Endothelial cell (in vitro differentiated cells): ENCODE measurements at regions not wholly inside any gene's neighbourhood (a gene's known extent, or its start where the extent isn't known, plus 50 kb on each side); places are given as distances from the start of the nearest gene placed in this dataset.

ENCODE experiments used
- DNase-seq: peaks from one replicate; pipeline ENCODE4 v3.0.0; 2021; ENCODE audit warnings: low spot score
- H3K27ac Mint-ChIP-seq: one replicate; pipeline ENCODE4 v1.8.0; 2021; ENCODE audit warnings: mixed read lengths, inconsistent platforms; ENCODE audit not compliant: unreplicated experiment
- H3K27me3 Mint-ChIP-seq: one replicate; pipeline ENCODE4 v1.8.0; 2021; ENCODE audit warnings: mild to moderate bottlenecking, moderate library complexity, mixed read lengths, inconsistent platforms; ENCODE audit not compliant: unreplicated experiment
- H3K36me3 Mint-ChIP-seq: one replicate; pipeline ENCODE4 v1.8.0; 2021; ENCODE audit warnings: mild to moderate bottlenecking, low read depth, mixed read lengths, inconsistent platforms; ENCODE audit not compliant: unreplicated experiment
- H3K4me1 Mint-ChIP-seq: one replicate; pipeline ENCODE4 v1.8.0; 2021; ENCODE audit warnings: mild to moderate bottlenecking, mixed read lengths, inconsistent platforms; ENCODE audit not compliant: unreplicated experiment
- H3K4me3 Mint-ChIP-seq: one replicate; pipeline ENCODE4 v1.8.0; 2021; ENCODE audit warnings: mild to moderate bottlenecking, mixed read lengths, inconsistent platforms; ENCODE audit not compliant: unreplicated experiment
- H3K9me3 Mint-ChIP-seq: one replicate; pipeline ENCODE4 v1.8.0; 2021; ENCODE audit warnings: mixed read lengths, inconsistent platforms; ENCODE audit not compliant: unreplicated experiment
- CTCF ChIP-seq: fragments of 200-600 bp; sonication (generic); IDR thresholded peaks from one replicate; pipeline ENCODE4 v1.5.0; 2021; ENCODE audit warnings: antibody characterized with exemption; ENCODE audit not compliant: unreplicated experiment

GRCh38 chr2:150584081-150584480, 96.6 kb upstream of the RND3 start:
- Mint-ChIP-seq H3K4me3 (no peak overlapping the region), H3K27me3 (no peaks in the 10 kb centered on the region), H3K36me3 (peaks cover 5% of the 10 kb centered on the region), H3K27ac (no peak overlapping the region), H3K4me1 (no peaks in the 10 kb centered on the region), H3K9me3 (peaks cover 7% of the 10 kb centered on the region)
- DNase-seq: no peak
- no peak for TF ChIP-seq CTCF

- no peak overlapping the region for H3K4me3 Mint-ChIP-seq
- H3K9me3 Mint-ChIP-seq: peaks cover 9% of the 10 kb centered on the region
- no peak for DNase-seq
- no peaks in the 10 kb centered on the region for H3K4me1 Mint-ChIP-seq
- no peak for TF ChIP-seq CTCF
- peaks cover 13% of the 10 kb centered on the region for H3K36me3 Mint-ChIP-seq
- no peaks in the 10 kb centered on the region for H3K27me3 Mint-ChIP-seq
- no peak overlapping the region for H3K27ac Mint-ChIP-seq
Observed at GRCh38 chr2:150581717-150582472, 94.4 kb upstream of the RND3 start.

GRCh38 chr2:150578481-150578880, 91.0 kb upstream of the RND3 start:
- Mint-ChIP-seq H3K27ac (no peak overlapping the region), H3K27me3 (no peaks in the 10 kb centered on the region), H3K36me3 (peaks cover 13% of the 10 kb centered on the region), H3K4me1 (no peaks in the 10 kb centered on the region), H3K9me3 (peaks cover 9% of the 10 kb centered on the region), H3K4me3 (no peak overlapping the region)
- no peak for DNase-seq
- no peak for TF ChIP-seq CTCF

- Mint-ChIP-seq H3K4me3 (no peak overlapping the region), H3K4me1 (no peaks in the 10 kb centered on the region), H3K9me3 (peaks cover 9% of the 10 kb centered on the region), H3K27me3 (no peaks in the 10 kb centered on the region), H3K27ac (no peak overlapping the region), H3K36me3 (peaks cover 13% of the 10 kb centered on the region)
- no peak for DNase-seq
- no peak for TF ChIP-seq CTCF
Observed at GRCh38 chr2:150575861-150576260, 88.4 kb upstream of the RND3 start.

GRCh38 chr2:150572961-150573395, 85.5 kb upstream of the RND3 start:
- Mint-ChIP-seq H3K27me3 (no peaks in the 10 kb centered on the region), H3K4me3 (no peak overlapping the region), H3K9me3 (no peaks in the 10 kb centered on the region), H3K27ac (no peak overlapping the region), H3K4me1 (no peaks in the 10 kb centered on the region), H3K36me3 (peaks cover 5% of the 10 kb centered on the region)
- no peak for DNase-seq
- no peak for TF ChIP-seq CTCF
